ENCODE measurements at regions not wholly inside any gene's neighbourhood (a gene's known extent, or its start where the extent isn't known, plus 50 kb on each side); places are given as distances from the start of the nearest gene placed in this dataset.
A peak's percentile ranks its signal among the peaks of the same experiment; 100 is the strongest.

DNA sequence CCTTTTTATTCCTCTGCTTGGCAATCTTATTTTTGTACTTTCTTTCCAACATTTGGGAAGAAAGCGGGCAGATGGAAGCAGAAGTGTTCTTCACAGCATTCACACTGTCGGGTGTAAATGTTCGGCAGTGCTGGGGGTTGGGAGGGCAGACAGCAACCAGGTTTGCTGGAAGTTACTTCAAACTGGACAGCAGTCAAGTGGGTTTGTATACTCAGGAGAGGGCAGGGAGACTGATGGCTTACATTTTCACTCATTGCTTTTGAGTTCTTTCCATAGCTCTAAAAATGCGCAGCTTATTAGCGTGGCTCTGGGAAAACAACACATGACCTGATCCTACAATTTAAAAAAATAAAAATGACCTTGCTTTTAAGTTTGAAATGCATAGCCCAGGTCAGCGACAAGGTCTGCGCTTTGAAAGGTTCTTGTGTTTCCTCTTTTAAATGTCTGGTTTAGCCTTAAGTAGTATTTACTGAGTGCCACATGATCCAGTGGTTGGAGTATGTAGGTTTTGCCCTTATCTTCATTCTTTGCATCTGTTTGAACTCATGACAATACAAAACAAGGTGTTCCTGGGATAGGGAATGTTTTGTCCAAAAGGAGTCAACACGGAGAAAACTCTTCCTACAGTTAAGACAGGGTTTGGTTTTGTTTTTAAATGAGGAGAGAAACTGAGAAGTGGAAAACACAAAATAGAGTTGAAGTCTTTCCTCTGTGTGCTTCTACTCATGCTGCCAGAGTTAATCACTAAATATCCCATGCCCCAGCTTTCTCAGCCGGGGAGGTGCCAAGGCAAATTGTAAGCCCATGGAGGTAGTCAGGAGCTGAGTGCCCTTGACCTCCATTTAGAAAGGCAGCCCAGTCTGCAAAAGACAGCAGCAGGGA, 132.7 kb upstream of the DMRT1 start:
- TF ChIP-seq, protein P1, sequence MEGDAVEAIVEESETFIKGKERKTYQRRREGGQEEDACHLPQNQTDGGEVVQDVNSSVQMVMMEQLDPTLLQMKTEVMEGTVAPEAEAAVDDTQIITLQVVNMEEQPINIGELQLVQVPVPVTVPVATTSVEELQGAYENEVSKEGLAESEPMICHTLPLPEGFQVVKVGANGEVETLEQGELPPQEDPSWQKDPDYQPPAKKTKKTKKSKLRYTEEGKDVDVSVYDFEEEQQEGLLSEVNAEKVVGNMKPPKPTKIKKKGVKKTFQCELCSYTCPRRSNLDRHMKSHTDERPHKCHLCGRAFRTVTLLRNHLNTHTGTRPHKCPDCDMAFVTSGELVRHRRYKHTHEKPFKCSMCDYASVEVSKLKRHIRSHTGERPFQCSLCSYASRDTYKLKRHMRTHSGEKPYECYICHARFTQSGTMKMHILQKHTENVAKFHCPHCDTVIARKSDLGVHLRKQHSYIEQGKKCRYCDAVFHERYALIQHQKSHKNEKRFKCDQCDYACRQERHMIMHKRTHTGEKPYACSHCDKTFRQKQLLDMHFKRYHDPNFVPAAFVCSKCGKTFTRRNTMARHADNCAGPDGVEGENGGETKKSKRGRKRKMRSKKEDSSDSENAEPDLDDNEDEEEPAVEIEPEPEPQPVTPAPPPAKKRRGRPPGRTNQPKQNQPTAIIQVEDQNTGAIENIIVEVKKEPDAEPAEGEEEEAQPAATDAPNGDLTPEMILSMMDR (IDR thresholded peaks at IDR 0.05; ENCODE audit: low read depth, low read length, missing input control), result no peak
- TF ChIP-seq, protein P2, sequence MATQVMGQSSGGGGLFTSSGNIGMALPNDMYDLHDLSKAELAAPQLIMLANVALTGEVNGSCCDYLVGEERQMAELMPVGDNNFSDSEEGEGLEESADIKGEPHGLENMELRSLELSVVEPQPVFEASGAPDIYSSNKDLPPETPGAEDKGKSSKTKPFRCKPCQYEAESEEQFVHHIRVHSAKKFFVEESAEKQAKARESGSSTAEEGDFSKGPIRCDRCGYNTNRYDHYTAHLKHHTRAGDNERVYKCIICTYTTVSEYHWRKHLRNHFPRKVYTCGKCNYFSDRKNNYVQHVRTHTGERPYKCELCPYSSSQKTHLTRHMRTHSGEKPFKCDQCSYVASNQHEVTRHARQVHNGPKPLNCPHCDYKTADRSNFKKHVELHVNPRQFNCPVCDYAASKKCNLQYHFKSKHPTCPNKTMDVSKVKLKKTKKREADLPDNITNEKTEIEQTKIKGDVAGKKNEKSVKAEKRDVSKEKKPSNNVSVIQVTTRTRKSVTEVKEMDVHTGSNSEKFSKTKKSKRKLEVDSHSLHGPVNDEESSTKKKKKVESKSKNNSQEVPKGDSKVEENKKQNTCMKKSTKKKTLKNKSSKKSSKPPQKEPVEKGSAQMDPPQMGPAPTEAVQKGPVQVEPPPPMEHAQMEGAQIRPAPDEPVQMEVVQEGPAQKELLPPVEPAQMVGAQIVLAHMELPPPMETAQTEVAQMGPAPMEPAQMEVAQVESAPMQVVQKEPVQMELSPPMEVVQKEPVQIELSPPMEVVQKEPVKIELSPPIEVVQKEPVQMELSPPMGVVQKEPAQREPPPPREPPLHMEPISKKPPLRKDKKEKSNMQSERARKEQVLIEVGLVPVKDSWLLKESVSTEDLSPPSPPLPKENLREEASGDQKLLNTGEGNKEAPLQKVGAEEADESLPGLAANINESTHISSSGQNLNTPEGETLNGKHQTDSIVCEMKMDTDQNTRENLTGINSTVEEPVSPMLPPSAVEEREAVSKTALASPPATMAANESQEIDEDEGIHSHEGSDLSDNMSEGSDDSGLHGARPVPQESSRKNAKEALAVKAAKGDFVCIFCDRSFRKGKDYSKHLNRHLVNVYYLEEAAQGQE (IDR thresholded peaks at IDR 0.05), result peak; percentile 61
- TF ChIP-seq, protein P3, sequence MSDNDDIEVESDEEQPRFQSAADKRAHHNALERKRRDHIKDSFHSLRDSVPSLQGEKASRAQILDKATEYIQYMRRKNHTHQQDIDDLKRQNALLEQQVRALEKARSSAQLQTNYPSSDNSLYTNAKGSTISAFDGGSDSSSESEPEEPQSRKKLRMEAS (IDR thresholded peaks at IDR 0.05), result peak; percentile 19
- TF ChIP-seq EGR1 (IDR thresholded peaks at IDR 0.05; ENCODE audit: low read depth in 2 of 2), result no peak
